Muscle of leg (tissue), 3 donors: ENCODE measurements at regions not wholly inside any gene's neighbourhood (a gene's known extent, or its start where the extent isn't known, plus 50 kb on each side); places are given as distances from the start of the nearest gene placed in this dataset.

Experiments
- DNase-seq: peaks from one replicate; pipeline ENCODE4 v3.0.0; 2013
- H3K27ac ChIP-seq: one replicate; pipeline ENCODE4 v1.5.1; 2013; ENCODE audit warnings: mild to moderate bottlenecking, low read length, control low read depth
- H3K27me3 ChIP-seq: one replicate; pipeline ENCODE4 v1.6.1; 2013; ENCODE audit warnings: low read length; ENCODE audit not compliant: control insufficient read depth, insufficient read depth
- H3K36me3 ChIP-seq: one replicate; pipeline ENCODE4 v1.6.1; 2013; ENCODE audit warnings: low read length; ENCODE audit not compliant: control insufficient read depth, insufficient read depth
- H3K4me1 ChIP-seq: one replicate; pipeline ENCODE4 v1.6.1; 2013; ENCODE audit warnings: low read length; ENCODE audit not compliant: control insufficient read depth, insufficient read depth
- H3K4me3 ChIP-seq: one replicate; pipeline ENCODE4 v1.5.1; 2013; ENCODE audit warnings: low read length, control low read depth
- H3K9me3 ChIP-seq: replicated peaks from 2 replicates; pipeline ENCODE4 v1.6.1; 2013; ENCODE audit warnings: low read depth, low read length; ENCODE audit not compliant: control insufficient read depth
- WGBS: methylation state at CpG from one replicate; pipeline ENCODE4 v1.1.5; 2013; ENCODE audit warnings: missing lambda C conversion rate; ENCODE audit not compliant: insufficient coverage; 5-methylcytosine and 5-hydroxymethylcytosine counted together

- H3K27ac ChIP-seq: peak overlapping the region; percentile 66
- H3K27me3 ChIP-seq: no peaks in the 10 kb centered on the region
- DNase-seq: no peak
Observed at GRCh38 chr12:58068706-58069105, 127.3 kb downstream of the ATP23 start.

GRCh38 chr12:58069268-58069963, 128.0 kb downstream of the ATP23 start:
- Histone ChIP-seq H3K27me3 (no peaks in the 10 kb centered on the region), H3K4me1 (peaks cover 9% of the 10 kb centered on the region), H3K9me3 (no peaks in the 10 kb centered on the region), H3K27ac (peak overlapping the region; percentile 66), H3K36me3 (no peaks in the 10 kb centered on the region), H3K4me3 (no peak overlapping the region)
- no CpG with 5 or more reads among the region's 2 CpGs for WGBS
- peak; percentile 93 for DNase-seq

More at GRCh38 chr12:58068706-58069105, 127.3 kb downstream of the ATP23 start:
- Histone ChIP-seq H3K4me3 (no peak overlapping the region), H3K9me3 (no peaks in the 10 kb centered on the region), H3K4me1 (peaks cover 9% of the 10 kb centered on the region), H3K36me3 (no peaks in the 10 kb centered on the region)

GRCh38 chr12:58071994-58072393, 130.6 kb downstream of the ATP23 start:
- H3K4me3 ChIP-seq: no peak overlapping the region
- H3K27me3 ChIP-seq: no peaks in the 10 kb centered on the region
- no peak for DNase-seq
- no CpG with 5 or more reads among the region's 2 CpGs for whole genome bisulfite sequencing
- no peaks in the 10 kb centered on the region for H3K36me3 ChIP-seq
- H3K4me1 ChIP-seq: peaks cover 4% of the 10 kb centered on the region
- no peaks in the 10 kb centered on the region for H3K9me3 ChIP-seq
- H3K27ac ChIP-seq: no peak overlapping the region

GRCh38 chr12:58074259-58074658, 132.9 kb downstream of the ATP23 start:
- Histone ChIP-seq H3K36me3 (no peaks in the 10 kb centered on the region), H3K27ac (no peak overlapping the region), H3K4me1 (peaks cover 2% of the 10 kb centered on the region), H3K4me3 (no peak overlapping the region), H3K27me3 (no peaks in the 10 kb centered on the region), H3K9me3 (no peaks in the 10 kb centered on the region)
- no CpG with 5 or more reads among the region's 1 CpG for WGBS
- no peak for DNase-seq

- no peaks in the 10 kb centered on the region for H3K4me1 ChIP-seq
- H3K27ac ChIP-seq: no peak overlapping the region
- no peak for DNase-seq
- H3K4me3 ChIP-seq: no peak overlapping the region
- no peaks in the 10 kb centered on the region for H3K9me3 ChIP-seq
- no CpG with 5 or more reads among the region's 1 CpG for WGBS
- no peaks in the 10 kb centered on the region for H3K27me3 ChIP-seq
- no peaks in the 10 kb centered on the region for H3K36me3 ChIP-seq
Observed at GRCh38 chr12:58079806-58080205, 138.4 kb downstream of the ATP23 start.

GRCh38 chr12:58081488-58081887, 140.1 kb downstream of the ATP23 start:
- Histone ChIP-seq H3K4me3 (no peak overlapping the region), H3K36me3 (no peaks in the 10 kb centered on the region), H3K9me3 (no peaks in the 10 kb centered on the region), H3K27ac (no peak overlapping the region), H3K4me1 (no peaks in the 10 kb centered on the region), H3K27me3 (no peaks in the 10 kb centered on the region)
- DNase-seq: no peak
- WGBS: 0% methylated on average over 1 of the region's 1 CpG

GRCh38 chr12:58082996-58083395, 141.6 kb downstream of the ATP23 start:
- DNase-seq: no peak
- 81% methylated on average over 2 of the region's 2 CpGs for WGBS
- Histone ChIP-seq H3K4me3 (no peak overlapping the region), H3K4me1 (peaks cover 2% of the 10 kb centered on the region), H3K27ac (no peak overlapping the region), H3K27me3 (no peaks in the 10 kb centered on the region), H3K9me3 (no peaks in the 10 kb centered on the region), H3K36me3 (no peaks in the 10 kb centered on the region)

GRCh38 chr12:58086006-58086405, 144.6 kb downstream of the ATP23 start:
- Histone ChIP-seq H3K27me3 (no peaks in the 10 kb centered on the region), H3K4me3 (no peak overlapping the region), H3K9me3 (no peaks in the 10 kb centered on the region), H3K27ac (no peak overlapping the region), H3K4me1 (peaks cover 2% of the 10 kb centered on the region), H3K36me3 (no peaks in the 10 kb centered on the region)
- DNase-seq: no peak
- no CpG with 5 or more reads among the region's 2 CpGs for WGBS

GRCh38 chr12:58086930-58087329, 145.6 kb downstream of the ATP23 start:
- Histone ChIP-seq H3K36me3 (no peaks in the 10 kb centered on the region), H3K27me3 (no peaks in the 10 kb centered on the region), H3K9me3 (no peaks in the 10 kb centered on the region), H3K4me1 (peaks cover 2% of the 10 kb centered on the region), H3K27ac (no peak overlapping the region), H3K4me3 (no peak overlapping the region)
- no peak for DNase-seq
- 82% methylated on average over 5 of the region's 6 CpGs for WGBS

GRCh38 chr12:58087423-58088127, 146.2 kb downstream of the ATP23 start:
- H3K4me1 ChIP-seq: peaks cover 2% of the 10 kb centered on the region
- H3K27me3 ChIP-seq: no peaks in the 10 kb centered on the region
- no peak overlapping the region for H3K4me3 ChIP-seq
- no peaks in the 10 kb centered on the region for H3K9me3 ChIP-seq
- H3K27ac ChIP-seq: no peak overlapping the region
- no peaks in the 10 kb centered on the region for H3K36me3 ChIP-seq
- no peak for DNase-seq
- WGBS: 65% methylated on average over 7 of the region's 11 CpGs
